Effector CD4-positive, alpha-beta T cell (primary cell): ENCODE measurements at regions not wholly inside any gene's neighbourhood (a gene's known extent, or its start where the extent isn't known, plus 50 kb on each side); places are given as distances from the start of the nearest gene placed in this dataset.
A peak's percentile ranks its signal among the peaks of the same experiment; 100 is the strongest.
"Not testable (repeated sequence)": the region's sequence is repeated elsewhere in the genome, so short reads cannot be mapped to it uniquely, and the experiment has no call there.

Experiments
- DNase-seq: peaks from one replicate; pipeline ENCODE4 v3.0.0-alpha.2; 2020

DNA sequence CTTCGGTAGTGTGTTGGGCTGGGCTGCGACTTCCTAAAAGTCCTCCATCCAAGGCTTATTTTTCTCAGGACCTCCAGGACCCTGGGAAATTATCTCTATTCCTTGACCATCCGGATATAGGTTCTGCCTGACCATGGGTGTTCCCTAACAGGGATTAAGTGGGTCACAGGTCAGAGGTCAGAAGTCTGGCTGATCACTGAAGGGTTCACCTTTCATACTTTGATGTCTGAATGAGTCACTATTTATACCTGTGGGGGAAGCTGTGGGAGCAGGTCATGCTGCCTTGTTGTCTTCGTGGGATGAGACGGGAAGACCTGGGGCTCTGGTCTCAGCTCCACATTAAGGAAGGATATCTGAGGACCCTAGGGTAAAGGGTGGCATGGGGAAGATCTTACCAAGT, 65.0 kb upstream of the ETV3 start:
- DNase-seq: no peak

GRCh38 chr1:157202331-157202730, 64.1 kb upstream of the ETV3 start:
- no peak for DNase-seq

GRCh38 chr1:157201767-157202166, 63.6 kb upstream of the ETV3 start:
- no peak for DNase-seq

GRCh38 chr1:157200451-157200850, 62.3 kb upstream of the ETV3 start:
- DNase-seq: no peak

DNA sequence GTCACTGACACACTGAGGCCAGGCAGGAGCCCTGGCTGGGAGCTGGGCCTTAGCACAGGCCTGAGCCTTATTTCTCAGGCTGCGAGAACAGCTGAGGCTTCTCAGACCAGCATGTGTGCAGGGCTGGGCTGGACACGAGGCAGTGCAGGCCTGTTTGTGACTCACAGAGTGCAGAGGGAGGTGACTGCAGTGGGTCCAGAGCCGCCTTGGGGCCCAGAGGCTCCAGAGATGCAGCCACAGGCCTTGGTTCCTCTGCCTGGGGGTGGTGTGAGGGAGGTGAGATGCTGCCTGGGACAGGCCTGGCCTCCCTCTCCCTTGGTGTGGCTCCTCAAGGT, 61.2 kb upstream of the ETV3 start:
- DNase-seq: no peak

- no peak for DNase-seq
Measured at GRCh38 chr1:157198619-157199420, 60.6 kb upstream of the ETV3 start.

GRCh38 chr1:157197906-157198435, 59.8 kb upstream of the ETV3 start:
- no peak for DNase-seq

DNA sequence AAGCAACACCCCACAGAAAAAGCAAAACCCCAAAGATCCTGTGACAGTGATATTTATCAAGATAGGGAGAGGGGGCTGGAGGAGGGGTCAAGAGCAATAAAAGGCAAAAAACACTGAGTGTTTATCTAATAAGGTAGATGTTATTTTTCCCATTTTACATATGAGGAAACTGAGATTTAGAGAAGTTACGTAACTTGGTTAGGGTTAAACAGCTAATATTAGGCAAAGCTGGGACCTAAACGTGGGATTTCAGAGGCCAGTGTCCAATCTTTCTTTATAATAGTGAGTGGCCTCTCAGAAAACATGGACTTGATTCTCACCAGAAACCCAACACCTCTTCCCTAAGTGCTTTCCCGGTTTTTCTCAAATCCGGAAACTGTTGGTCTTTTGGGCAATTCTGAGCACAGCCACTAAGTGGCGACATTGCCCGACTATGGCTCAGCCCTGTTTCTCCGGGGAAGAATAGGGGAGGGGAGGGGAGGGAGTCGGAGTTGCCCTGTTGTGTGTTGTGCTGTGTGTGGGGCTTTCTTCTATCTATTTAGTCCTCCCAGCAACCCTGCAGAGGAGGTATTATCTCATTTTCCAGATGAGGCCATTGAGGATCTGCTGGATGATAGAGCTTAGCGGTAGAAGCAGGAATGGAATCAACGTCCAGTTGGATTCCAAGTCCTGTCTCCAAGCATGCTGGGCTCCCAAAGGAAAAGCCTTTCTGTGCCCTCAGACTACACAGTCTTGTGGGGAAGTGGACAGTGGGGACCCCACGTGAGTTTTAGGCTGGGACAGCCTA, 58.7 kb upstream of the ETV3 start:
- DNase-seq: not testable (repeated sequence)

- no peak for DNase-seq
Measured at GRCh38 chr1:157196245-157196543, 58.0 kb upstream of the ETV3 start.

GRCh38 chr1:157195521-157196244, 57.5 kb upstream of the ETV3 start:
- no peak for DNase-seq

DNA sequence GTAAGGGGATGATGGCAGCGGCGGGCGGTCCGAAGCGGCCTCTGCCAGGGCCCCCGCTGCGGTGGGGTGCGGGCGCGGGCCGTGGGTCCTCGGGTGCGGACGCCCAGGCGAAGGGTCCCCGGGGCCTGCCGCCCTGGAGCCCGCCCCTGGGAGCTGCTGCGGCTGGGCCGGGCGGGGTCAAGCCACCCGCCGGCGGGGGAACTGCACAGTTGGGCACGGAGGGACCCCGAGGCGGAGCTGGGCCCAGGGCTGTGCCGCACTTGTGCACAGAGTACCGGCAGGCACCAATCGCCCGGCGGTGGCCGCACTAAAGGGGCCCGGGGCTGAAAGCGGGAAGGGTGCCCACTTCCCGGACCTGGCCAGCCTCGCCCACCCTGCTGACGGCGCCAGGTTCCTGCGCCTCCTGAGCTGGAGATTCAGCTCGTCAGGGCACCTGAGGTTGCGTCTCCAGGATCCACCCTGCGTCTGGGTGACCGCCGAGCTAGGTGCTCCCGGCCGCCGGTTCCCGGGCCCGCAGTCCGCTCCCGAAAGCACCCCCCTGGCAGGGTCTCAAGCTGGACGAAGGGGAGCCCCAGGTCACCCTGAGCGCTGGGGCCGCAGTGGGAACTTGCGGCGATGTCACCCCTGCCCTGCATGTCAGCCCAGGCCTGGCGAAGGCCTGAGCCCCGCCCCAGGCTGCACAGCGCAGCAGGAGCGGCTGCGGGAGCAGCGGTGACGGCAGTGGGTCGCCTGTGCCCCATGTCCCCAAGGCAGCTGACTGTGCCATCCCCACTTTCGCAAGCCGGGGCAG, 56.7 kb upstream of the ETV3 start:
- no peak for DNase-seq

- DNase-seq: peak; percentile 18
Measured at GRCh38 chr1:157193702-157194391, 55.7 kb upstream of the ETV3 start.

GRCh38 chr1:157193219-157193618, 55.0 kb upstream of the ETV3 start:
- no peak for DNase-seq

DNA sequence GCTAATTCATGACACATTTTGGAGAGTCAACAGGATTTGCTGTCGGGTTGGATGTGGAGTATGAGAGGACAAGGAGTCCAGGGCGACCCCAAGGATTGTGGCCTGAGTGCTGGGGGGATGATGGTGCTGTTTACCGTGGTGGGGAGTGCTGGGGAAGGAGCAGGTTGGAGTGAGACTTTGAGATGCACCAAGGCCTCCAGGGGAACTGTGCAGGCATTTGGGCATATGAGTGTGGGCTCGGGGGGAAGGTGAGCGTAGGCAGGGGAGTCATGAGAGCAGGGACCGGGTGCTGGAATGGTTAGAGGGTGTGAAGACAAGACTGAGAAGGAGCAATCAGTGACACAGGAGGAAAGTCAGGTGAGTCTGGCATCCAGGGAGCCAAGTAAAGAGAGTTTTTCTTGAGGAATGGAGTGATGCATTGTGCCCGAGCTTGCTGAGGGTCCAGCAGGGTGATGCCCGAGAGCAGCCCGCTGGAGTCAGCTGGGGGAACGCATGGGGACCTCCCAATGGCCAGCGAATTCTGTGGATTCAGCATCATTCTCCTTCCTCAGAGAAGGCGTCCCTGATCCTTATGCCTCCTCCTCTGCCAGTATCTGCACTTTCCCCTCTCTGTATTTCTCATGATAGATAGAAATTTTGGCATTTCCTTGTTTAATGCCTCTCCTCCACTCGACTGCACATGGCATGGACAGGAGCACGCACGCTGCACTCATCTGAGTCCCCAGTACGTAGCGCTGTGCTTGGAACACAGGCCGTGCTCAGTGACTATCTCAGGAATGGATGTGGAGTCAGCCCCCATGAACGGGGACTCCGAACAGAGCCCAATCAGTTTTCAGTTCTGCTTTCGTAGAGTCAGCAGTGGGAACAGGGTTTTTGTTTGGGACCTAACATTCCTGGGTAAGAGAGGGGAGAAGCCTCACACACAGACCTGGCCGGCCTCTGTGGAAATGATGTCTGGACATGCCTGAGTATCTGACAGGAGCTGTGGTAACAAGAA, 52.1 kb upstream of the ETV3 start:
- DNase-seq: no peak

DNA sequence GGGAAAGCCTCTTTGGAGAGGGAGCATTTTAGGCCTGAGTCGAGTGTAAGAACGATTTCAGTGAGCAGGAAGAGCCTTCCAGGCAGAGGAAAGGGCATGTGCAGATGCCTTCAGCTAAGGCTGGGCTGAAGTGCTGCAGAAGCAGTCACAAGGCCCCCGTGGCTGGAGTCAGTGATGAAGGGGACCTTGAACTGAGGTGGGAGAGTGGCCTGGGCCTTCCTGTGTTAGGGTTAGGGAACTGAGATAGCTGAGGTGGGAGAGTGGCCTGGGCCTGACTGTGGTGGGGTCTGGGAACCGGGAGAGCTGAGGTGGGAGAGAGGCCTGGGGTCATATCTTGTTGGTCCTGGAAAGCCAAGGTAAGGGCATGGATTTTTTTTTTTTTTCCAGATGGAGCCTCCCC, 50.9 kb upstream of the ETV3 start:
- no peak for DNase-seq
